Stomach (tissue), 4 donors: ENCODE measurements at regions not wholly inside any gene's neighbourhood (a gene's known extent, or its start where the extent isn't known, plus 50 kb on each side); places are given as distances from the start of the nearest gene placed in this dataset.

Experiments
- POLR2A ChIP-seq, 4 donors: fragments of 450-650 bp; IDR thresholded peaks; one replicate each; pipeline ENCODE4 v1.6.1; 2016; ENCODE audit warnings: antibody characterized with exemption in 4 of 4, control low read depth in 2 of 4, mild to moderate bottlenecking in 1 of 4, moderate library complexity in 1 of 4
- TF ChIP-seq, protein P1 (sequence below), 7 experiments: fragments of 450-650 bp in 4 of 7; fragments of 200-600 bp in 3 of 7; sonication (generic) in 3 of 7; IDR thresholded peaks; one replicate each; pipeline ENCODE4 v1.5.1; 2016 to 2019; ENCODE audit warnings: antibody characterized with exemption in 7 of 7, control low read depth in 2 of 7, mild to moderate bottlenecking in 1 of 7

- no peak for TF ChIP-seq POLR2A (IDR thresholded peaks at IDR 0.05)
- TF ChIP-seq, protein P1, sequence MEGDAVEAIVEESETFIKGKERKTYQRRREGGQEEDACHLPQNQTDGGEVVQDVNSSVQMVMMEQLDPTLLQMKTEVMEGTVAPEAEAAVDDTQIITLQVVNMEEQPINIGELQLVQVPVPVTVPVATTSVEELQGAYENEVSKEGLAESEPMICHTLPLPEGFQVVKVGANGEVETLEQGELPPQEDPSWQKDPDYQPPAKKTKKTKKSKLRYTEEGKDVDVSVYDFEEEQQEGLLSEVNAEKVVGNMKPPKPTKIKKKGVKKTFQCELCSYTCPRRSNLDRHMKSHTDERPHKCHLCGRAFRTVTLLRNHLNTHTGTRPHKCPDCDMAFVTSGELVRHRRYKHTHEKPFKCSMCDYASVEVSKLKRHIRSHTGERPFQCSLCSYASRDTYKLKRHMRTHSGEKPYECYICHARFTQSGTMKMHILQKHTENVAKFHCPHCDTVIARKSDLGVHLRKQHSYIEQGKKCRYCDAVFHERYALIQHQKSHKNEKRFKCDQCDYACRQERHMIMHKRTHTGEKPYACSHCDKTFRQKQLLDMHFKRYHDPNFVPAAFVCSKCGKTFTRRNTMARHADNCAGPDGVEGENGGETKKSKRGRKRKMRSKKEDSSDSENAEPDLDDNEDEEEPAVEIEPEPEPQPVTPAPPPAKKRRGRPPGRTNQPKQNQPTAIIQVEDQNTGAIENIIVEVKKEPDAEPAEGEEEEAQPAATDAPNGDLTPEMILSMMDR (IDR thresholded peaks at IDR 0.05): no peak
Measured at GRCh38 chr7:114851406-114852061, 70.4 kb upstream of the MDFIC start.
